ENCODE measurements at regions not wholly inside any gene's neighbourhood (a gene's known extent, or its start where the extent isn't known, plus 50 kb on each side); places are given as distances from the start of the nearest gene placed in this dataset.
A peak's percentile ranks its signal among the peaks of the same experiment; 100 is the strongest.

GRCh38 chr5:121692158-121692557 lies 159.5 kb upstream of the FTMT start:
- TF ChIP-seq ZNF598 (CRISPR knock-in tag; IDR thresholded peaks at IDR 0.05; ENCODE audit: borderline replicate concordance) (no peak), HDAC2 (CRISPR knock-in tag; IDR thresholded peaks at IDR 0.05) (no peak), ZNF354B (CRISPR knock-in tag; IDR thresholded peaks at IDR 0.05) (no peak), EHMT2 (IDR thresholded peaks at IDR 0.05; ENCODE audit: borderline replicate concordance, low read depth, low read length) (no peak), ZNF30 (CRISPR knock-in tag; IDR thresholded peaks at IDR 0.05) (no peak), MIXL1 (CRISPR knock-in tag; IDR thresholded peaks at IDR 0.05) (0 out of 2 replicates have a peak, but pooled peaks have one; percentile 19), STAG1 (CRISPR knock-in tag; IDR thresholded peaks at IDR 0.05) (no peak), HNF4A (CRISPR knock-in tag; IDR thresholded peaks at IDR 0.05) (peak; percentile 41; the same call in 1 of the 2 replicates), GABPB1 (CRISPR knock-in tag; IDR thresholded peaks at IDR 0.05) (no peak), ZFP36L2 (CRISPR knock-in tag; IDR thresholded peaks at IDR 0.05) (no peak), PPARG (CRISPR knock-in tag; conservative IDR thresholded peaks at IDR 0.05) (no peak), NFIB (CRISPR knock-in tag; IDR thresholded peaks at IDR 0.05; ENCODE audit: borderline replicate concordance) (no peak), FOXP1 (IDR thresholded peaks at IDR 0.05) (no peak), FOXP1 (CRISPR knock-in tag; IDR thresholded peaks at IDR 0.05) (peak; percentile 58; the same call in 1 of the 2 replicates), WIZ (CRISPR knock-in tag; IDR thresholded peaks at IDR 0.05) (no peak)
- DNase-seq (ENCODE audit: low spot score): no peak
- BruUV-seq (replicated peaks): no TSS peak
- Histone ChIP-seq H3K9ac (ENCODE audit: insufficient read depth, low read depth, low read length) (no peak overlapping the region), H3K27me3 (ENCODE audit: control insufficient read depth in 1 of 2, insufficient read depth in 2 of 2, low read length in 2 of 2) (no peaks in the 10 kb centered on the region), H3K4me1 (ENCODE audit: insufficient read depth, low read length) (peaks cover 22% of the 10 kb centered on the region), H4K20me1 (ENCODE audit: insufficient read depth, low read length) (no peaks in the 10 kb centered on the region), H3K4me2 (ENCODE audit: low read depth, low read length) (no peak overlapping the region), H2AFZ (ENCODE audit: low read length) (no peak overlapping the region), H3K27ac (ENCODE audit: extremely low read length, insufficient read depth, low read length) (peak overlapping the region; percentile 18), H3K79me2 (ENCODE audit: insufficient read depth, low read length) (no peaks in the 10 kb centered on the region), H3K4me3 (replicated peaks in 1 of 3; ENCODE audit: insufficient read depth in 1 of 3, low read depth in 2 of 3, low read length in 3 of 3) (no peak overlapping the region), H3K9me3 (ENCODE audit: low read length) (no peaks in the 10 kb centered on the region), H3K36me3 (replicated peaks in 1 of 2; ENCODE audit: control insufficient read depth in 1 of 2, insufficient read depth in 2 of 2, low read length in 2 of 2) (no peaks in the 10 kb centered on the region)
- ATAC-seq: no peak
- FAIRE-seq: no peak
- in situ Hi-C loops (cut with HindIII; ENCODE audit: extremely low pct_ligation_motif_present, low pct_unique_long_range_greater_than_20kb): no loop called here
- CTCF ChIA-PET (ENCODE audit: low intra/inter-chr PET ratio, low total read pairs): no interaction called here
- 1% methylated on average over 2 of the region's 2 CpGs for WGBS (ENCODE audit: low lambda C conversion rate)
- POLR2A ChIA-PET: no interaction called here
- intact Hi-C loops (cut with micrococcal nuclease; ENCODE audit: unreplicated experiment): no loop called here
